NCI-H460 (cell line): ENCODE measurements at regions not wholly inside any gene's neighbourhood (a gene's known extent, or its start where the extent isn't known, plus 50 kb on each side); places are given as distances from the start of the nearest gene placed in this dataset.
A peak's percentile ranks its signal among the peaks of the same experiment; 100 is the strongest.

Source experiments
- DNase-seq: peaks from one replicate; pipeline ENCODE4 v3.0.0-alpha.2; 2016; ENCODE audit warnings: low read depth; ENCODE audit errors: extremely low read depth
- small RNA-seq, 2 experiments: library from RNA; depleted of rRNA; stranded (forward); fragments of <200 nt; gene quantifications; one replicate each; pipeline ENCODE3, GENCODE V24; 2014

GRCh38 chr6:25215881-25216280 is 63.3 kb upstream of the CARMIL1 start:
- no peak for DNase-seq

- DNase-seq, result no peak
Measured at GRCh38 chr6:25217302-25217701, 61.9 kb upstream of the CARMIL1 start.

DNA sequence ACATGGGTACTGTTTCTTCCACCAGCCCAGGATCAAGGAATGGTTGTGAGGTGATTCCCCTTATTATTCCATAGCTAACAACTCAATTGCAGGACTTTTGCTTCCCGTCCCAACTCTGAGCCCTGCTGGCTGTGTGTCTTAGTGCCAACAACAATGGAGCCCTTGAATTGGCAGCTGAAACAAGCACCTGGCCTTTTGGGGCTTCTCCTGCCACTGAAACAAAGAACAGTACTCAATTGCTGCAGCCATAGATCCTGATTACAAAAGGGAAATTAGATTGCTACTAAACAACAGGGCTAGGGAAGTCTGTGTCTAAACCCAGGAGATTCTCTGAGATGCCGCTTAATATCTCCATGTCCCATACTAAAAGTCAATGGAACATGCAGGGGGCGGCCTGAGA is 61.3 kb upstream of the CARMIL1 start:
- DNase-seq, result no peak

DNA sequence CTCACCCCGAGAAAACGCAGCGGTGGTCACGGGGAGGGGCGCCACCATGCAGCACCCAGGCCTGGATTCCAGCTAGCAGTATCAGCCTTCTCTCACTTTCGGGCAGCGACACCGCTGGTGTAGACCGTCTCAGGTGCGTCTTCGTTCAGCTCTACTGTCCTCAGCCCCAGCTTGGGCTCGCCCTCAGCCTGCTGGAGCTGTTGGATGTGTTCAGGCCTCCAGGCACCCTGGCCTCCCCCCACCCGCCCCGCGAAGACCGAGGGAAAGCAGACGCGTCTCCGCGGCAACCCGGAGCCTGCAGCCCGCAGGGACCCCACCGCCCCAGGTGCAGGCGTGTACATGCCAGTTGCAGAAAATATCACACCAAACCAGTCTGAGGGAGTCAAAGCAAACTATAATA is 60.8 kb upstream of the CARMIL1 start:
- no peak for DNase-seq

GRCh38 chr6:25219216-25219916 is 59.8 kb upstream of the CARMIL1 start:
- DNase-seq, result no peak

DNA sequence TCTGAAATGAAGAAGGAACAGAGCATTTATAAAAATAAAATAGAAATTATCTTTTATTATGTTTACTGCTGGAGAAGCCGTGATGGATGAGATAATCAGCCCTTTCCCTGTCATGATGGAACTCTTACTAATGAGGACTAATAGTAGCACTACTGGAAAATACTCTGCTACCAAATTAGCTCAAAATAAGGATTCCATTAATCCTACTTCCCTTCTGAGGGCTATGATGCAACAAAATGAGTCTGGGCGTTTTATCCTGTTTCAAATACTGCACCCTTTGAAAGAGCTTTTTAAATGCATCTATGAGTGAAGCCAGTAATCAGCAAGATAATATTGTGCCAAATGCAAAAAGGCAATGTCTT is 59.3 kb upstream of the CARMIL1 start:
- DNase-seq, result no peak

GRCh38 chr6:25220857-25221256 is 58.3 kb upstream of the CARMIL1 start:
- no peak for DNase-seq

DNA sequence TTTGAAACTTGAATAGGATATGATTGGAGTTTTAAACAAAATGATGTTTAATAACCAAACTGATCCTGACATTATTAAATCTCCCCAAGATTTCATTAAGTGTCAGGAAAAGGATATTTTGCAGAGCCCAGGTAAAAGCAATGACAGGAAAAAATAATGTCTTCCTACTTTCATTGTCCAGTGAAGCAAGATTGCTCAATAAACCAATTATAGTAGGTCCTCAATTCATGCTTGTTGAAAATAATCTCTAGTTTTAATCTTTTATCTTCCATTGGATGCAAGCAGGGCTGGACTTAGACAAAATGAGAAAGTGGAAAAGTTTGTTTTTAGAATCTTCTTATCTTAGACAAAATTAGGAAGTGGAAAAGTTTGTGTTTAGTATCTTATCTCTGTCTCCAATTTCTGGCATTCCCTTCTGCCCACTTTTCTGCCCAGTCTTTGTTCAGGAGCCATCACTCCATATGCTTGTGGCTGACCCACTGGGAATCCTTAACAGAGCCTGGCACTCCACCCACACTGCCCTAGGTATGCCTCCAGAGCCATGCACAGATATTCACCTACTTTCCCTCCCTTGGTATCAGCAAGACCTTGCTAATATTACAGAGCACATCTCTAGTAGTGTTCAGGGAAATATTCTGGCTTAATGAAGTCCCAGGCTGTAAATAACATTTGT is 57.0 kb upstream of the CARMIL1 start:
- no peak for DNase-seq

- DNase-seq, result peak; percentile 45
Measured at GRCh38 chr6:25223490-25223991, 55.6 kb upstream of the CARMIL1 start.

GRCh38 chr6:25224242-25224641 is 54.9 kb upstream of the CARMIL1 start:
- no peak for DNase-seq

- no peak for DNase-seq
Measured at GRCh38 chr6:25227854-25228253, 51.3 kb upstream of the CARMIL1 start.

Small RNAs in the stretch of these regions (small RNA-seq; reads per million reads assigned to genes)
- 0 reads per million in 2 experiments for gene RN7SL334P
